ENCODE measurements at regions not wholly inside any gene's neighbourhood (a gene's known extent, or its start where the extent isn't known, plus 50 kb on each side); places are given as distances from the start of the nearest gene placed in this dataset.

DNA sequence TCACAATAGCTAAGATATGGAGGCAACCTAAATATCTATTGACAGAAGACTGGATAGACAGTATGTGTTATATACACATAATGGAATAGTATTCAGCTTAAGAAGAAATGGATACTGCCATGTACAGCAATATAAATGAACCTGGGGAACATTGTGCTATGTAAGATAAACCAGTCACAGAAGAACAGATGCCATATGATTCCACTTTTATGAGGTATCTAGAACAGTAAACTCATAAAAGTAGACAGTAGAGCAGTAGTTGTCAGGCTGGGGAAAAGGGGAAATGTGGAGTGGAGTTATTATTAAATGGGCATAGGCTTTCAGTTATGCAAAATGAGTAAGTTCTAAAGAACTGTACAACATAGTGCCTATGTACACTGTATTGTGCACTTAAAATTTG lies 1055.7 kb upstream of the TMEFF2 start:
- no peaks in the 10 kb centered on the region for H3K27me3 ChIP-seq (ENCODE audit: insufficient read depth, low read depth, severe bottlenecking)
- no peaks in the 10 kb centered on the region for H3K36me3 ChIP-seq
- no peak overlapping the region for H3K4me3 ChIP-seq (ENCODE audit: low read depth, low read length)
- TF ChIP-seq, protein P1, sequence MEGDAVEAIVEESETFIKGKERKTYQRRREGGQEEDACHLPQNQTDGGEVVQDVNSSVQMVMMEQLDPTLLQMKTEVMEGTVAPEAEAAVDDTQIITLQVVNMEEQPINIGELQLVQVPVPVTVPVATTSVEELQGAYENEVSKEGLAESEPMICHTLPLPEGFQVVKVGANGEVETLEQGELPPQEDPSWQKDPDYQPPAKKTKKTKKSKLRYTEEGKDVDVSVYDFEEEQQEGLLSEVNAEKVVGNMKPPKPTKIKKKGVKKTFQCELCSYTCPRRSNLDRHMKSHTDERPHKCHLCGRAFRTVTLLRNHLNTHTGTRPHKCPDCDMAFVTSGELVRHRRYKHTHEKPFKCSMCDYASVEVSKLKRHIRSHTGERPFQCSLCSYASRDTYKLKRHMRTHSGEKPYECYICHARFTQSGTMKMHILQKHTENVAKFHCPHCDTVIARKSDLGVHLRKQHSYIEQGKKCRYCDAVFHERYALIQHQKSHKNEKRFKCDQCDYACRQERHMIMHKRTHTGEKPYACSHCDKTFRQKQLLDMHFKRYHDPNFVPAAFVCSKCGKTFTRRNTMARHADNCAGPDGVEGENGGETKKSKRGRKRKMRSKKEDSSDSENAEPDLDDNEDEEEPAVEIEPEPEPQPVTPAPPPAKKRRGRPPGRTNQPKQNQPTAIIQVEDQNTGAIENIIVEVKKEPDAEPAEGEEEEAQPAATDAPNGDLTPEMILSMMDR (IDR thresholded peaks at IDR 0.05; ENCODE audit: low read depth, low read length) = no peak
- H3K9me3 ChIP-seq (ENCODE audit: severe bottlenecking) = no peaks in the 10 kb centered on the region
- no peak for DNase-seq
- no peak overlapping the region for H3K27ac ChIP-seq

DNA sequence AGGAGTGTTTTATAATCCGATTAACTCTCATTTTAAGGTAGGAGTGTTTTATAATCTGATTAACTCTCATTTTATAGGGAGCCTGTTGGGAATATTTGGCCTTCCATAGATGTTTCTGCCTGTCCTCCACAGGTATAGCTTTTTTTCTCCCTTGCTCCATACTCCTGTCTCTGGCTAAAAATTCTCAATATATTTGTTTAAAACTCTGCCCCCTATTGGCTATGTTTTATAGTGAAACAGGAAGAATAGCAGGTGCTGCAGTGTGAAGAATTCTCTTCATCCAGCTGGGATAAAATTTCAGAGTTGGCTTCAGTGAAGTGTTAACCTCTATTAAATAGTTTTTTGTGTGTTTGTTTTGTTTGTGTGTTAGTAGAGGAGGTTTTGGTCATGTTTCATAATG lies 1046.0 kb upstream of the TMEFF2 start:
- DNase-seq = no peak
- Histone ChIP-seq H3K27ac (no peak overlapping the region), H3K4me3 (ENCODE audit: low read depth, low read length) (no peak overlapping the region), H3K9me3 (ENCODE audit: severe bottlenecking) (no peaks in the 10 kb centered on the region), H3K27me3 (ENCODE audit: insufficient read depth, low read depth, severe bottlenecking) (no peaks in the 10 kb centered on the region), H3K36me3 (no peaks in the 10 kb centered on the region)
- TF ChIP-seq, protein P1 (IDR thresholded peaks at IDR 0.05; ENCODE audit: low read depth, low read length) = no peak

DNA sequence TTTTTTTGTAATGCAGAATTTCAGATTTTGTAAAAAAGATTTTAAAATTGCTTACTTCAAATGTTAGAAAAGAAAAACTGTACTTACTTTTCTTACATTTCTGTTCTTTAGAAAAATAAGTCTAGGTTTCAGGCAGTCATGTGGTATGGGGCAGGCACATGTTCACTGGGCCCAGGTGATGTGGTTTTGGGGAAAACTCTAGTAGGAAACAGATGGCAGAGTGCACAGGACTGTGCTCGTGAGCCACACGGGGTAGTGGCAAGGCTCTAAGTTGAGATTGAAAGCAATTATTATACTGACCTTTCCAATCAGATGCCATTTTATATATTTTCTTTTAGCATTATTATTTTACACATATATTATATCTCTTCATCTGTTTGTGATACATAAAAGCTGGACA lies 1036.9 kb upstream of the TMEFF2 start:
- H3K36me3 ChIP-seq = no peaks in the 10 kb centered on the region
- H3K27ac ChIP-seq = no peak overlapping the region
- H3K27me3 ChIP-seq (ENCODE audit: insufficient read depth, low read depth, severe bottlenecking) = no peaks in the 10 kb centered on the region
- H3K4me3 ChIP-seq (ENCODE audit: low read depth, low read length) = no peak overlapping the region
- TF ChIP-seq, protein P1 (IDR thresholded peaks at IDR 0.05; ENCODE audit: low read depth, low read length) = no peak
- no peak for DNase-seq
- H3K9me3 ChIP-seq (ENCODE audit: severe bottlenecking) = no peaks in the 10 kb centered on the region

DNA sequence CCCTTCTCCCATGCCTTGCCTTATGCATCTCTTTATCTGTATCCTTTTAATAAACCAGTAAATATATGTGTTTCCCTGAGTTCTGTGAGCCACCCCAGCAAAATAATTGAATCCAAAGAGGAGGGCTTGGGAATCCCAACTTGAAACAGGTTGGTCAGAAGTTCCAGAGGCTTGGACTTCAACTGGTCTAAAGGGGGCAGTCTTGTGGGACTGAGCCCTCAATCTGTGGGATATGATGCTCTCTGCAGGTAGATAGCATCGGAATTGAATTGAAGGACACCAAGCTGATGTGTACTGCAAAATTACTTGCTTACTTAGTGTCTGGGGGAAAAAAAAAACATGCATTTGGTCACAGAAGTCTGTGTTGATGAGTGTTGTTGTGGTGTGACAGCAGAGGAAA lies 1033.5 kb upstream of the TMEFF2 start:
- no peaks in the 10 kb centered on the region for H3K36me3 ChIP-seq
- H3K27ac ChIP-seq = no peak overlapping the region
- H3K9me3 ChIP-seq (ENCODE audit: severe bottlenecking) = no peaks in the 10 kb centered on the region
- H3K4me3 ChIP-seq (ENCODE audit: low read depth, low read length) = no peak overlapping the region
- TF ChIP-seq, protein P1 (IDR thresholded peaks at IDR 0.05; ENCODE audit: low read depth, low read length) = no peak
- no peak for DNase-seq
- no peaks in the 10 kb centered on the region for H3K27me3 ChIP-seq (ENCODE audit: insufficient read depth, low read depth, severe bottlenecking)

DNA sequence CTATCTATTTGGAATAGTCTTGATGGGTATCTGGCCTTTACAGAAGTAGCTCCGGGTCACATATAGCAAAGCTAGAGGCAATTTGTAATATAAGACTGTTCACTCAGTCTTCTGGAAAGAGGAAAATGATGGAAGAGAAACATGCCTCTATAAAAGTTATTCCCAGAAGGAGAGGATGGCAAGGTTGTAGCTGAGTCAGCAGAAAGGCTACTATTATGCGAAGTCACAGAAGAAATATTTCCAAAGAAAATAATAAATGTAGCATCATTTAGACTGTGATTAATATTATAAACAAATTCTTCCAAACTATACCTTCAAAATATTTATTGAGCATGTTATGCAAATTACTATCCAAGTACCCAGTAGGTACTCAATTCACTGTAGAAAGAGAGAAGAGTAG lies 1027.7 kb upstream of the TMEFF2 start:
- Histone ChIP-seq H3K27ac (no peak overlapping the region), H3K9me3 (ENCODE audit: severe bottlenecking) (no peaks in the 10 kb centered on the region), H3K4me3 (ENCODE audit: low read depth, low read length) (no peak overlapping the region), H3K27me3 (ENCODE audit: insufficient read depth, low read depth, severe bottlenecking) (no peaks in the 10 kb centered on the region), H3K36me3 (no peaks in the 10 kb centered on the region)
- DNase-seq = no peak
- TF ChIP-seq, protein P1 (IDR thresholded peaks at IDR 0.05; ENCODE audit: low read depth, low read length) = no peak

DNA sequence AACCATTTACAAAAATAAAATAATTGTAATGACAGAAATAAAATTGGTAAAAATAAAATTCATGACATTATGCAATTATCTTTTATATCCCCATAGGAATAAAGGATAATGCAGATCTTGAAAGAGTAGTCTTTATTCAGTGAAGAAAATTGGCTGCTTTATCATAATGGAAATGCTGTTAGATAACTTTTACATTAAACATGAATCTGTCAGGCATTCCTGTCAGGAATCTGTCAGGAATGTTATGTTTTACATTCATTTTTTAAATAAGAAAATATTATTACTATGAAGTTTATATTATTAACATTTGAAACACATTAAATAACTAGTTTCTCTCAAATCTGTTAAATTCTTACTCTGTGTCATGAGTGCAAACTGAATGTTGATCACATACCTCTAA lies 1024.7 kb upstream of the TMEFF2 start:
- no peak overlapping the region for H3K27ac ChIP-seq
- no peaks in the 10 kb centered on the region for H3K36me3 ChIP-seq
- H3K4me3 ChIP-seq (ENCODE audit: low read depth, low read length) = no peak overlapping the region
- no peaks in the 10 kb centered on the region for H3K9me3 ChIP-seq (ENCODE audit: severe bottlenecking)
- H3K27me3 ChIP-seq (ENCODE audit: insufficient read depth, low read depth, severe bottlenecking) = no peaks in the 10 kb centered on the region
- DNase-seq = no peak
- TF ChIP-seq, protein P1 (IDR thresholded peaks at IDR 0.05; ENCODE audit: low read depth, low read length) = no peak

Data from WERI-Rb-1 (cell line).